Spleen (tissue), 11 donors: ENCODE measurements at regions not wholly inside any gene's neighbourhood (a gene's known extent, or its start where the extent isn't known, plus 50 kb on each side); places are given as distances from the start of the nearest gene placed in this dataset.

Source experiments
- DNase-seq: peaks from one replicate; pipeline ENCODE4 v3.0.0-alpha.2; 2020
- H3K27ac ChIP-seq, 8 donors: fragments of 200-600 bp; sonication (generic) in 7 of 8; 1 replicate in 4 of 8; 2 replicates in 4 of 8; pipeline versions ENCODE4 v1.5.0 to v1.8.0; 2016 to 2021; ENCODE audit warnings: inconsistent platforms in 4 of 8, mild to moderate bottlenecking in 4 of 8, moderate library complexity in 1 of 8
- H3K27me3 ChIP-seq, 7 donors: fragments of 200-600 bp; sonication (generic) in 6 of 7; replicated peaks in 1 of 7; 1 replicate in 4 of 7; 2 replicates in 3 of 7; pipeline versions ENCODE4 v1.5.0 to v1.8.0; 2016 to 2021; ENCODE audit warnings: inconsistent platforms in 3 of 7, mild to moderate bottlenecking in 1 of 7
- H3K36me3 ChIP-seq, 6 donors: fragments of 200-600 bp; sonication (generic) in 5 of 6; 1 replicate in 4 of 6; 2 replicates in 2 of 6; pipeline versions ENCODE4 v1.5.0 to v1.8.0; 2016 to 2021; ENCODE audit warnings: inconsistent platforms in 2 of 6
- H3K4me1 ChIP-seq, 6 donors: fragments of 200-600 bp; sonication (generic) in 5 of 6; 1 replicate in 3 of 6; 2 replicates in 3 of 6; pipeline versions ENCODE4 v1.5.0 to v1.8.0; 2016 to 2021; ENCODE audit warnings: inconsistent platforms in 3 of 6
- H3K4me3 ChIP-seq, 8 donors: fragments of 200-600 bp; sonication (generic) in 7 of 8; 1 replicate in 4 of 8; 2 replicates in 4 of 8; pipeline versions ENCODE4 v1.5.0 to v1.8.0; 2016 to 2021; ENCODE audit warnings: inconsistent platforms in 4 of 8, mild to moderate bottlenecking in 4 of 8, moderate library complexity in 2 of 8
- H3K9me3 ChIP-seq, 8 donors: fragments of 200-600 bp; sonication (generic) in 7 of 8; 1 replicate in 4 of 8; 2 replicates in 4 of 8; pipeline versions ENCODE4 v1.5.0 to v1.8.0; 2016 to 2021; ENCODE audit warnings: inconsistent platforms in 4 of 8
- CTCF ChIP-seq, 11 experiments: fragments of 200-600 bp in 7 of 11; fragments of 450-650 bp in 4 of 11; sonication (generic) in 4 of 11; IDR thresholded peaks in 8 of 11; conservative IDR thresholded peaks in 3 of 11; 1 replicate in 7 of 11; 2 replicates in 4 of 11; pipeline versions ENCODE4 v1.4.0 to v1.8.0; 2016 to 2021; ENCODE audit warnings: antibody characterized with exemption in 11 of 11, inconsistent platforms in 4 of 11, mild to moderate bottlenecking in 1 of 11
- POLR2A ChIP-seq, 3 donors: fragments of 450-650 bp; IDR thresholded peaks; one replicate each; pipeline ENCODE4 v1.5.1; 2017; ENCODE audit warnings: antibody characterized with exemption in 3 of 3, mild to moderate bottlenecking in 1 of 3
- POLR2AphosphoS5 ChIP-seq, 3 donors: sonication (generic); formaldehyde crosslinking; IDR thresholded peaks; one replicate each; pipeline ENCODE4 v1.5.1; 2017; ENCODE audit warnings: antibody characterized with exemption in 3 of 3
- WGBS, 5 donors: extraction: QIAGEN DNeasy Blood & Tissue Kit in 3 of 5; methylation state at CpG; one replicate each; pipeline versions ENCODE4 v1.1.5 to v1.1.7; 2013 to 2018; 5-methylcytosine and 5-hydroxymethylcytosine counted together
- intact Hi-C: fragments of 100-400 bp; cut with DNase I; formaldehyde crosslinking; loops from one replicate; pipeline ENCODE4 v1.15.0; 2023; ENCODE audit warnings: low total_unique reads
- donor health status: healthy with polysubstance abuse.
- donor health status: DM: no; HTN: no; CAD: no; lungs with moderate emphysema.
- donor health status: DM: no; HTN: no; CAD: no.
- donor health status: Bipolar disorder and iron deficiency.
- donor health status: healthy.
- donor health status: DM: no; HTN: no; CAD: no.
- donor health status: DM: yes; HTN: yes; CAD: no.

GRCh38 chr12:43022838-43023237 is 433.3 kb upstream of the PRICKLE1 start:
- Histone ChIP-seq H3K4me1 (no peaks in the 10 kb centered on the region), H3K27ac (no peak overlapping the region), H3K4me3 (no peak overlapping the region), H3K9me3 (no peaks in the 10 kb centered on the region), H3K27me3 (no peaks in the 10 kb centered on the region), H3K36me3 (no peaks in the 10 kb centered on the region)
- no peak for DNase-seq
- intact Hi-C loops: no loop called here
- 44 to 82% (median 65%) methylated on average over 1 of the region's 1 CpG for WGBS, 5 donors
- no peak for TF ChIP-seq POLR2AphosphoS5 (IDR thresholded peaks at IDR 0.05)

- TF ChIP-seq CTCF (IDR thresholded peaks at IDR 0.05 in 8 of 11, conservative IDR thresholded peaks at IDR 0.05 in 3 of 11) (no peak), POLR2A (IDR thresholded peaks at IDR 0.05) (no peak), POLR2AphosphoS5 (IDR thresholded peaks at IDR 0.05) (no peak)
- H3K9me3 ChIP-seq: peaks cover 0 to 7% (median 2%) of the 10 kb centered on the region in 8 donors
- WGBS, 5 donors: 73 to 86% (median 85%) methylated on average over 3 to 4 of the region's 4 CpGs
- intact Hi-C loops: no loop called here
- H3K27me3 ChIP-seq: no peaks in the 10 kb centered on the region
- H3K4me3 ChIP-seq: no peak overlapping the region
- DNase-seq: no peak
- H3K36me3 ChIP-seq: no peaks in the 10 kb centered on the region
- H3K27ac ChIP-seq: no peak overlapping the region
- no peaks in the 10 kb centered on the region for H3K4me1 ChIP-seq
These were observed 425.7 kb upstream of the PRICKLE1 start for GRCh38 chr12:43015090-43015737.

GRCh38 chr12:43011383-43011926 is 421.9 kb upstream of the PRICKLE1 start:
- Histone ChIP-seq H3K36me3 (no peaks in the 10 kb centered on the region), H3K9me3 (peaks cover 0 to 7% (median 2%) of the 10 kb centered on the region in 8 donors), H3K27ac (no peak overlapping the region), H3K4me3 (no peak overlapping the region), H3K4me1 (peaks cover 0 to 7% (median 0%) of the 10 kb centered on the region in 6 donors), H3K27me3 (no peaks in the 10 kb centered on the region)
- intact Hi-C loops: no loop called here
- TF ChIP-seq POLR2A (IDR thresholded peaks at IDR 0.05) (no peak), POLR2AphosphoS5 (IDR thresholded peaks at IDR 0.05) (no peak), CTCF (IDR thresholded peaks at IDR 0.05 in 8 of 11, conservative IDR thresholded peaks at IDR 0.05 in 3 of 11) (no peak)
- DNase-seq: no peak
- 39 to 58% (median 55%) methylated on average over 2 of the region's 2 CpGs for WGBS, 5 donors

- Histone ChIP-seq H3K4me1 (peaks cover 0 to 7% (median 0%) of the 10 kb centered on the region in 6 donors), H3K27ac (no peak overlapping the region), H3K36me3 (no peaks in the 10 kb centered on the region), H3K27me3 (no peaks in the 10 kb centered on the region), H3K4me3 (no peak overlapping the region), H3K9me3 (no peaks in the 10 kb centered on the region)
- intact Hi-C loops: no loop called here
- no peak for TF ChIP-seq POLR2AphosphoS5 (IDR thresholded peaks at IDR 0.05)
- TF ChIP-seq CTCF (IDR thresholded peaks at IDR 0.05 in 8 of 11, conservative IDR thresholded peaks at IDR 0.05 in 3 of 11): no peak
- TF ChIP-seq POLR2A (IDR thresholded peaks at IDR 0.05): no peak
- no peak for DNase-seq
These were observed 420.3 kb upstream of the PRICKLE1 start for GRCh38 chr12:43009846-43010240.
